DND-41 (cell line): ENCODE measurements at regions not wholly inside any gene's neighbourhood (a gene's known extent, or its start where the extent isn't known, plus 50 kb on each side); places are given as distances from the start of the nearest gene placed in this dataset.

Experiments used
- ATAC-seq: fragments of 200-7000 bp; cut with Tn5 transposase; 3 replicates; pipeline ENCODE4 v1.9.1; 2021; ENCODE audit warnings: low read depth; ENCODE audit not compliant: insufficient read depth
- DNase-seq: peaks from one replicate; pipeline ENCODE4 v3.0.0-alpha.2; 2020
- H2AFZ ChIP-seq: 2 replicates; pipeline ENCODE4 v1.6.0; 2012; ENCODE audit warnings: low read depth, low read length
- H3K27ac ChIP-seq: 2 replicates; pipeline ENCODE4 v1.5.1; 2012; ENCODE audit warnings: low read length, inconsistent platforms
- H3K27me3 ChIP-seq: fragments of 200-600 bp; sonication (generic); 2 replicates; pipeline ENCODE4 v1.6.0; 2012; ENCODE audit warnings: low read length, mild to moderate bottlenecking, inconsistent platforms; ENCODE audit not compliant: insufficient read depth, poor library complexity
- H3K36me3 ChIP-seq: 2 replicates; pipeline ENCODE4 v1.5.1; 2012; ENCODE audit warnings: low read length, inconsistent platforms; ENCODE audit not compliant: insufficient read depth
- H3K4me1 ChIP-seq: 2 replicates; pipeline ENCODE4 v1.5.1; 2012; ENCODE audit warnings: mild to moderate bottlenecking, low read length; ENCODE audit not compliant: insufficient read depth
- H3K4me2 ChIP-seq: 2 replicates; pipeline ENCODE4 v1.6.0; 2012; ENCODE audit warnings: mild to moderate bottlenecking, moderate library complexity, low read length, inconsistent platforms; ENCODE audit not compliant: insufficient read depth
- H3K4me3 ChIP-seq, 2 experiments: fragments of 200-600 bp in 1 of 2; shearing (Covaris generic) in 1 of 2; 2 replicates each; pipeline ENCODE4 v1.5.1; 2012 to 2016; ENCODE audit warnings: inconsistent platforms in 2 of 2, low read length in 2 of 2, mild to moderate bottlenecking in 2 of 2, low read depth in 1 of 2, moderate library complexity in 1 of 2
- H3K79me2 ChIP-seq: 2 replicates; pipeline ENCODE4 v1.6.0; 2012; ENCODE audit warnings: low read length, inconsistent platforms; ENCODE audit not compliant: insufficient read depth
- H3K9ac ChIP-seq: 2 replicates; pipeline ENCODE4 v1.6.0; 2012; ENCODE audit warnings: low read depth, mild to moderate bottlenecking, inconsistent platforms, low read length, moderate library complexity
- H3K9me3 ChIP-seq: 2 replicates; pipeline ENCODE4 v1.5.1; 2012; ENCODE audit warnings: low read length, moderate library complexity, mild to moderate bottlenecking, inconsistent platforms; ENCODE audit not compliant: insufficient read depth, severe bottlenecking
- H4K20me1 ChIP-seq: 2 replicates; pipeline ENCODE4 v1.6.0; 2012; ENCODE audit warnings: low read length; ENCODE audit not compliant: insufficient read depth
- CTCF ChIP-seq: IDR thresholded peaks from 2 replicates; pipeline ENCODE4 v1.5.1; 2012; ENCODE audit warnings: borderline replicate concordance, low read length, moderate library complexity, mild to moderate bottlenecking; ENCODE audit not compliant: poor library complexity, severe bottlenecking; ENCODE audit errors: extremely low read depth
- EZH2 ChIP-seq: IDR thresholded peaks from 3 replicates; pipeline ENCODE4 v1.6.1; 2012; ENCODE audit warnings: borderline replicate concordance, low read depth, mild to moderate bottlenecking, moderate library complexity, low read length, inconsistent platforms; ENCODE audit not compliant: severe bottlenecking

GRCh38 chr6:109295774-109296156, 86.5 kb downstream of the CD164 start:
- H3K4me1 ChIP-seq: no peaks in the 10 kb centered on the region
- H2AFZ ChIP-seq: no peak overlapping the region
- no peak overlapping the region for H3K4me2 ChIP-seq
- no peak overlapping the region for H3K9ac ChIP-seq
- H3K9me3 ChIP-seq: no peaks in the 10 kb centered on the region
- no peaks in the 10 kb centered on the region for H4K20me1 ChIP-seq
- DNase-seq: no peak
- H3K36me3 ChIP-seq: no peaks in the 10 kb centered on the region
- ATAC-seq: no peak
- no peak overlapping the region for H3K27ac ChIP-seq
- H3K4me3 ChIP-seq: no peak overlapping the region
- peaks cover 4% of the 10 kb centered on the region for H3K27me3 ChIP-seq
- H3K79me2 ChIP-seq: no peaks in the 10 kb centered on the region
- TF ChIP-seq EZH2: no peak
- no peak for TF ChIP-seq CTCF

GRCh38 chr6:109295109-109295773, 87.0 kb downstream of the CD164 start:
- Histone ChIP-seq H3K4me2 (no peak overlapping the region), H3K4me1 (no peaks in the 10 kb centered on the region), H3K4me3 (no peak overlapping the region), H2AFZ (no peak overlapping the region), H3K27me3 (peaks cover 4% of the 10 kb centered on the region), H3K9me3 (no peaks in the 10 kb centered on the region), H3K79me2 (no peaks in the 10 kb centered on the region), H4K20me1 (no peaks in the 10 kb centered on the region), H3K27ac (no peak overlapping the region), H3K36me3 (no peaks in the 10 kb centered on the region), H3K9ac (no peak overlapping the region)
- DNase-seq (no peak), ATAC-seq (no peak)
- no peak for TF ChIP-seq EZH2
- no peak for TF ChIP-seq CTCF

- Histone ChIP-seq H3K27ac (no peak overlapping the region), H3K27me3 (peaks cover 4% of the 10 kb centered on the region), H3K79me2 (no peaks in the 10 kb centered on the region), H3K4me2 (no peak overlapping the region), H3K9ac (no peak overlapping the region), H3K4me1 (no peaks in the 10 kb centered on the region), H4K20me1 (no peaks in the 10 kb centered on the region), H2AFZ (no peak overlapping the region), H3K9me3 (no peaks in the 10 kb centered on the region), H3K36me3 (no peaks in the 10 kb centered on the region), H3K4me3 (no peak overlapping the region)
- TF ChIP-seq EZH2 (no peak), CTCF (no peak)
- no peak for ATAC-seq
- DNase-seq: no peak
Observed at GRCh38 chr6:109292983-109293586, 89.2 kb downstream of the CD164 start.
